ENCODE measurements at regions not wholly inside any gene's neighbourhood (a gene's known extent, or its start where the extent isn't known, plus 50 kb on each side); places are given as distances from the start of the nearest gene placed in this dataset.

- Mint-ChIP-seq H3K4me3 (ENCODE audit: unreplicated experiment) (no peak overlapping the region), H3K4me1 (ENCODE audit: unreplicated experiment) (no peaks in the 10 kb centered on the region), H3K27me3 (ENCODE audit: unreplicated experiment) (no peaks in the 10 kb centered on the region), H3K36me3 (ENCODE audit: unreplicated experiment) (no peaks in the 10 kb centered on the region), H3K9me3 (ENCODE audit: unreplicated experiment) (no peaks in the 10 kb centered on the region), H3K27ac (ENCODE audit: unreplicated experiment) (no peak overlapping the region)
- no peak for TF ChIP-seq CTCF (IDR thresholded peaks at IDR 0.05)
- no peak for DNase-seq (ENCODE audit: extremely low spot score, unreplicated experiment)
Measured at GRCh38 chr11:103662880-103663279, 373.6 kb upstream of the DDI1 start.

- no peak for DNase-seq (ENCODE audit: extremely low spot score, unreplicated experiment)
- H3K27ac Mint-ChIP-seq (ENCODE audit: unreplicated experiment): no peak overlapping the region
- H3K27me3 Mint-ChIP-seq (ENCODE audit: unreplicated experiment): no peaks in the 10 kb centered on the region
- no peaks in the 10 kb centered on the region for H3K36me3 Mint-ChIP-seq (ENCODE audit: unreplicated experiment)
- no peak overlapping the region for H3K4me3 Mint-ChIP-seq (ENCODE audit: unreplicated experiment)
- H3K9me3 Mint-ChIP-seq (ENCODE audit: unreplicated experiment): no peaks in the 10 kb centered on the region
- TF ChIP-seq CTCF (IDR thresholded peaks at IDR 0.05): no peak
- no peaks in the 10 kb centered on the region for H3K4me1 Mint-ChIP-seq (ENCODE audit: unreplicated experiment)
Measured at GRCh38 chr11:103668859-103669258, 367.6 kb upstream of the DDI1 start.

GRCh38 chr11:103671143-103671651 lies 365.2 kb upstream of the DDI1 start:
- no peaks in the 10 kb centered on the region for H3K9me3 Mint-ChIP-seq (ENCODE audit: unreplicated experiment)
- H3K27ac Mint-ChIP-seq (ENCODE audit: unreplicated experiment): no peak overlapping the region

GRCh38 chr11:103673773-103674172 lies 362.7 kb upstream of the DDI1 start:
- Mint-ChIP-seq H3K27ac (ENCODE audit: unreplicated experiment) (no peak overlapping the region), H3K27me3 (ENCODE audit: unreplicated experiment) (no peaks in the 10 kb centered on the region), H3K36me3 (ENCODE audit: unreplicated experiment) (no peaks in the 10 kb centered on the region), H3K4me3 (ENCODE audit: unreplicated experiment) (no peak overlapping the region), H3K4me1 (ENCODE audit: unreplicated experiment) (no peaks in the 10 kb centered on the region), H3K9me3 (ENCODE audit: unreplicated experiment) (no peaks in the 10 kb centered on the region)
- TF ChIP-seq CTCF (IDR thresholded peaks at IDR 0.05): no peak
- no peak for DNase-seq (ENCODE audit: extremely low spot score, unreplicated experiment)

More at GRCh38 chr11:103671143-103671651, 365.2 kb upstream of the DDI1 start:
- no peak for TF ChIP-seq CTCF (IDR thresholded peaks at IDR 0.05)
- Mint-ChIP-seq H3K4me3 (ENCODE audit: unreplicated experiment) (no peak overlapping the region), H3K27me3 (ENCODE audit: unreplicated experiment) (no peaks in the 10 kb centered on the region), H3K36me3 (ENCODE audit: unreplicated experiment) (no peaks in the 10 kb centered on the region), H3K4me1 (ENCODE audit: unreplicated experiment) (no peaks in the 10 kb centered on the region)
- no peak for DNase-seq (ENCODE audit: extremely low spot score, unreplicated experiment)

DNA sequence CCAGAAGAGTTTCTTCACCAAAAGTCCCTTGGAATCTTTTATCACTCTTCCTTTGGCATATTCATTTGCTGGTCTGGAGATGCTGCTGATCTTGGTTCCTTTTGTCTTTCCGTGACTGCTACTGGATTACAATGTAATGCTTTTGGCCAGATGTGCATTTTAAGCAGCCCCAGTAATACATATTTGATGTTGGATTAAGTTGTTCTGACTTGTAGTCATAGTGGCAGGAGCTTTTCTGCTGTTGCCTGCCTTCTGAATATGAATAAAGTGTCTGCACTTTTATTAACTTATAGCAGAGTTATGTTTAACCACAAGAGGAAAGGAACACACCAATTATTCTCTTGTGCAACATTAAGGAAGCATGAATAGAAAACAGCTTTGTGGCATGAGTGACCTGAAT lies 360.0 kb upstream of the DDI1 start:
- Mint-ChIP-seq H3K27ac (ENCODE audit: unreplicated experiment) (no peak overlapping the region), H3K4me1 (ENCODE audit: unreplicated experiment) (no peaks in the 10 kb centered on the region), H3K9me3 (ENCODE audit: unreplicated experiment) (no peaks in the 10 kb centered on the region), H3K36me3 (ENCODE audit: unreplicated experiment) (no peaks in the 10 kb centered on the region), H3K4me3 (ENCODE audit: unreplicated experiment) (no peak overlapping the region), H3K27me3 (ENCODE audit: unreplicated experiment) (no peaks in the 10 kb centered on the region)
- TF ChIP-seq CTCF (IDR thresholded peaks at IDR 0.05): no peak
- no peak for DNase-seq (ENCODE audit: extremely low spot score, unreplicated experiment)

Measured in osteocyte (in vitro differentiated cells).